NOMO-1 treated with DMSO at 0.1 percent for 48 hours (cell line): ENCODE measurements at regions not wholly inside any gene's neighbourhood (a gene's known extent, or its start where the extent isn't known, plus 50 kb on each side); places are given as distances from the start of the nearest gene placed in this dataset.
"Not testable (repeated sequence)": the region's sequence is repeated elsewhere in the genome, so short reads cannot be mapped to it uniquely, and the experiment has no call there.

Experiments used
- DNase-seq: peaks from one replicate; lab custom pipeline; 2025; ENCODE audit not compliant: unreplicated experiment; lab: John Stamatoyannopoulos, UW

- DNase-seq, result no peak
These were observed 118.9 kb upstream of the ZC3H11B start for GRCh38 chr1:219731771-219732170.

GRCh38 chr1:219726480-219727272 is 113.8 kb upstream of the ZC3H11B start:
- DNase-seq, result no peak

GRCh38 chr1:219724440-219724839 is 111.5 kb upstream of the ZC3H11B start:
- no peak for DNase-seq

- DNase-seq, result no peak
These were observed 104.6 kb upstream of the ZC3H11B start for GRCh38 chr1:219717536-219717935.

- DNase-seq, result no peak
These were observed 103.8 kb upstream of the ZC3H11B start for GRCh38 chr1:219716611-219717114.

- DNase-seq, result no peak
These were observed 101.1 kb upstream of the ZC3H11B start for GRCh38 chr1:219713981-219714381.

- no peak for DNase-seq
These were observed 99.6 kb upstream of the ZC3H11B start for GRCh38 chr1:219712506-219712905.

GRCh38 chr1:219710529-219711194 is 97.8 kb upstream of the ZC3H11B start:
- DNase-seq, result no peak

GRCh38 chr1:219708919-219709543 is 96.1 kb upstream of the ZC3H11B start:
- no peak for DNase-seq

- not testable (repeated sequence) for DNase-seq
These were observed 95.0 kb upstream of the ZC3H11B start for GRCh38 chr1:219707885-219708284.

GRCh38 chr1:219704331-219704730 is 91.4 kb upstream of the ZC3H11B start:
- DNase-seq, result not testable (repeated sequence)

GRCh38 chr1:219703368-219703639 is 90.4 kb upstream of the ZC3H11B start:
- no peak for DNase-seq

- no peak for DNase-seq
These were observed 88.6 kb upstream of the ZC3H11B start for GRCh38 chr1:219701476-219701875.

GRCh38 chr1:219699870-219700269 is 87.0 kb upstream of the ZC3H11B start:
- DNase-seq, result no peak

- DNase-seq, result no peak
These were observed 84.8 kb upstream of the ZC3H11B start for GRCh38 chr1:219697682-219698081.

- DNase-seq, result no peak
These were observed 80.1 kb upstream of the ZC3H11B start for GRCh38 chr1:219692981-219693380.

GRCh38 chr1:219689774-219690173 is 76.9 kb upstream of the ZC3H11B start:
- DNase-seq, result no peak

GRCh38 chr1:219687779-219688178 is 74.9 kb upstream of the ZC3H11B start:
- no peak for DNase-seq

GRCh38 chr1:219686171-219686570 is 73.3 kb upstream of the ZC3H11B start:
- DNase-seq, result no peak

- no peak for DNase-seq
These were observed 69.9 kb upstream of the ZC3H11B start for GRCh38 chr1:219682788-219683187.

- no peak for DNase-seq
These were observed 69.0 kb upstream of the ZC3H11B start for GRCh38 chr1:219681876-219682275.
